IMR-90 (cell line): ENCODE measurements at regions not wholly inside any gene's neighbourhood (a gene's known extent, or its start where the extent isn't known, plus 50 kb on each side); places are given as distances from the start of the nearest gene placed in this dataset.

Experiments
- ATAC-seq: fragments of 200-7000 bp; cut with Tn5 transposase; 2 replicates; pipeline ENCODE4 v1.9.1; 2020; ENCODE audit warnings: low read depth, mild to moderate bottlenecking, moderate library complexity
- BruUV-seq: library from RNA; stranded (reverse); fragments of 400-500 nt; replicated peaks from 2 replicates; lab custom pipeline; 2021; lab: Mats Ljungman, UMichigan
- CTCF ChIA-PET: fragments of 300-600 bp; formaldehyde crosslinking; extraction: SDS; loops from one replicate; lab custom pipeline; 2021; ENCODE audit warnings: antibody characterized with exemption; lab: Yijun Ruan, JAX
- POLR2A ChIA-PET: fragments of 300-600 bp; sonication (Branson Sonifier 250); formaldehyde crosslinking; loops from one replicate; lab custom pipeline; 2022; ENCODE audit warnings: antibody characterized with exemption; ENCODE audit not compliant: unreplicated experiment; lab: Charles Lee
- DNase-seq: peaks from one replicate; pipeline ENCODE4 v3.0.0; 2013
- H2AFZ ChIP-seq: replicated peaks from 2 replicates; pipeline ENCODE3; 2013; ENCODE audit warnings: low read length, mild to moderate bottlenecking; ENCODE audit not compliant: poor library complexity
- H2AK5ac ChIP-seq: 2 replicates; pipeline ENCODE4 v1.6.1; 2013; ENCODE audit warnings: low read depth, low read length, inconsistent platforms
- H2AK9ac ChIP-seq: replicated peaks from 2 replicates; pipeline ENCODE3; 2013; ENCODE audit warnings: mild to moderate bottlenecking, low read depth, low read length, moderate library complexity; ENCODE audit not compliant: poor library complexity
- H2BK120ac ChIP-seq: 2 replicates; pipeline ENCODE4 v1.6.1; 2013; ENCODE audit warnings: low read depth, low read length, inconsistent platforms
- H2BK15ac ChIP-seq: 3 replicates; pipeline ENCODE4 v1.6.1; 2013; ENCODE audit warnings: low read depth, low read length, inconsistent platforms
- H2BK20ac ChIP-seq: 2 replicates; pipeline ENCODE4 v1.6.1; 2013; ENCODE audit warnings: low read depth, mild to moderate bottlenecking, inconsistent platforms, low read length, moderate library complexity
- H2BK5ac ChIP-seq: 2 replicates; pipeline ENCODE4 v1.6.1; 2013; ENCODE audit warnings: mild to moderate bottlenecking, low read depth, low read length, inconsistent platforms; ENCODE audit not compliant: poor library complexity, severe bottlenecking
- H3K14ac ChIP-seq: replicated peaks from 2 replicates; pipeline ENCODE4 v1.6.1; 2013; ENCODE audit warnings: low read depth, low read length, inconsistent platforms
- H3K18ac ChIP-seq: 2 replicates; pipeline ENCODE4 v1.6.1; 2013; ENCODE audit warnings: low read depth, low read length, control low read depth
- H3K23ac ChIP-seq: 2 replicates; pipeline ENCODE4 v1.6.1; 2013; ENCODE audit warnings: low read depth, low read length, inconsistent platforms
- H3K27ac ChIP-seq: 2 replicates; pipeline ENCODE4 v1.5.1; 2013; ENCODE audit warnings: mild to moderate bottlenecking, control low read depth, low read length; ENCODE audit not compliant: insufficient read depth
- H3K27me3 ChIP-seq: 2 replicates; pipeline ENCODE4 v1.6.1; 2013; ENCODE audit warnings: low read length; ENCODE audit not compliant: control insufficient read depth, insufficient read depth
- H3K36me3 ChIP-seq: 2 replicates; pipeline ENCODE4 v1.6.1; 2013; ENCODE audit warnings: low read length, mixed read lengths; ENCODE audit not compliant: control insufficient read depth, insufficient read depth
- H3K4ac ChIP-seq: 2 replicates; pipeline ENCODE4 v1.6.1; 2013; ENCODE audit warnings: low read depth, low read length, inconsistent platforms
- H3K4me1 ChIP-seq: 2 replicates; pipeline ENCODE4 v1.6.1; 2013; ENCODE audit warnings: low read length, mixed read lengths; ENCODE audit not compliant: control insufficient read depth, insufficient read depth
- H3K4me2 ChIP-seq: 2 replicates; pipeline ENCODE4 v1.6.1; 2013; ENCODE audit warnings: low read depth, mild to moderate bottlenecking, control low read depth, low read length, moderate library complexity
- H3K4me3 ChIP-seq: 2 replicates; pipeline ENCODE4 v1.5.1; 2013; ENCODE audit warnings: low read depth, mild to moderate bottlenecking, control low read depth, low read length, moderate library complexity; ENCODE audit not compliant: insufficient read depth
- H3K56ac ChIP-seq: 2 replicates; pipeline ENCODE4 v1.6.1; 2013; ENCODE audit warnings: low read length, inconsistent platforms; ENCODE audit not compliant: insufficient read depth; ENCODE audit errors: extremely low read depth
- H3K79me1 ChIP-seq, 2 experiments: 2 replicates each; pipeline ENCODE4 v1.6.1; 2013; ENCODE audit warnings: low read length in 2 of 2, inconsistent platforms in 1 of 2, low read depth in 1 of 2
- H3K9ac ChIP-seq: 2 replicates; pipeline ENCODE4 v1.6.1; 2013; ENCODE audit warnings: low read depth, low read length, control low read depth
- H3K9me1 ChIP-seq: 2 replicates; pipeline ENCODE4 v1.6.1; 2013; ENCODE audit warnings: low read length, inconsistent platforms; ENCODE audit not compliant: insufficient read depth
- H3K9me3 ChIP-seq: 2 replicates; pipeline ENCODE4 v1.6.1; 2013; ENCODE audit warnings: low read length; ENCODE audit not compliant: control insufficient read depth, insufficient read depth
- H4K20me1 ChIP-seq: 2 replicates; pipeline ENCODE4 v1.6.1; 2013; ENCODE audit warnings: low read length, inconsistent platforms; ENCODE audit not compliant: insufficient read depth
- H4K5ac ChIP-seq: 2 replicates; pipeline ENCODE4 v1.6.1; 2013; ENCODE audit warnings: mild to moderate bottlenecking, low read depth, low read length, control low read depth
- H4K8ac ChIP-seq, 2 experiments: 2 replicates each; pipeline ENCODE4 v1.6.1; 2013; ENCODE audit warnings: low read depth in 2 of 2, low read length in 2 of 2, control low read depth in 1 of 2, inconsistent platforms in 1 of 2
- H4K91ac ChIP-seq: 2 replicates; pipeline ENCODE4 v1.6.1; 2013; ENCODE audit warnings: low read depth, low read length, inconsistent platforms; ENCODE audit not compliant: insufficient read depth
- MXI1 ChIP-seq: IDR thresholded peaks from 2 replicates; pipeline ENCODE4 v1.6.1; 2012; ENCODE audit warnings: low read depth, mild to moderate bottlenecking, low read length, moderate library complexity, borderline replicate concordance
- NFE2L2 ChIP-seq: fragments of 150-350 bp; IDR thresholded peaks from 2 replicates; pipeline ENCODE4 v1.6.1; 2016; ENCODE audit warnings: low read depth, mild to moderate bottlenecking, low read length
- RAD21 ChIP-seq: IDR thresholded peaks from 2 replicates; pipeline ENCODE4 v1.6.1; 2012; ENCODE audit warnings: low read length, improper control_type of control experiment
- USF2 ChIP-seq: fragments of 150-350 bp; IDR thresholded peaks from 2 replicates; pipeline ENCODE4 v1.6.1; 2017; ENCODE audit warnings: mild to moderate bottlenecking, antibody characterized with exemption, low read length, low read depth
- WGBS, 2 experiments: methylation state at CpG; one replicate each; pipeline versions ENCODE4 v1.1.5 to v1.1.7; 2013; ENCODE audit warnings: missing lambda C conversion rate in 2 of 2; ENCODE audit not compliant: insufficient read length in 1 of 2; ENCODE audit errors: extremely low coverage in 2 of 2; 5-methylcytosine and 5-hydroxymethylcytosine counted together
- dilution Hi-C: fragments of 300-500 bp; cut with HindIII; formaldehyde crosslinking; loops from one replicate; pipeline ENCODE4 v1.14.3; 2018; ENCODE audit warnings: low sequenced_read_pairs; ENCODE audit not compliant: unreplicated experiment
- in situ Hi-C: fragments of 300-500 bp; cut with MboI; formaldehyde crosslinking; loops from 3 replicates; pipeline ENCODE4 v1.14.3; 2019; ENCODE audit warnings: low sequenced_read_pairs, inconsistent platforms, mixed read lengths
- intact Hi-C: fragments of 100-400 bp; cut with micrococcal nuclease; formaldehyde crosslinking; loops from 2 replicates; pipeline ENCODE4 v1.10.0; 2022

GRCh38 chr15:94894056-94894455 lies 662.7 kb downstream of the MCTP2 start:
- H3K4me3 ChIP-seq, result no peak overlapping the region
- peaks cover 10% of the 10 kb centered on the region for H3K9me3 ChIP-seq
- H3K14ac ChIP-seq, result no peak overlapping the region
- no peaks in the 10 kb centered on the region for H3K36me3 ChIP-seq
- no peak overlapping the region for H4K5ac ChIP-seq
- no peak overlapping the region for H3K4ac ChIP-seq
- H3K23ac ChIP-seq, result no peak overlapping the region
- no peak overlapping the region for H3K9ac ChIP-seq
- no CpG with 5 or more reads among the region's 3 CpGs for WGBS, 2 experiments
- no peaks in the 10 kb centered on the region for H3K9me1 ChIP-seq
- H2BK120ac ChIP-seq, result no peak overlapping the region
- no peak overlapping the region for H4K8ac ChIP-seq
- H3K27ac ChIP-seq, result no peak overlapping the region
- no peak overlapping the region for H3K56ac ChIP-seq
- ATAC-seq (no peak), DNase-seq (no peak)
- BruUV-seq, result no TSS peak
- no peak for TF ChIP-seq RAD21
- no peak for TF ChIP-seq USF2
- TF ChIP-seq MXI1, result no peak
- no peak for TF ChIP-seq NFE2L2
- no peak overlapping the region for H2AK5ac ChIP-seq
- H4K91ac ChIP-seq, result no peak overlapping the region
- dilution Hi-C loops (no loop called here), in situ Hi-C loops (no loop called here), intact Hi-C loops (no loop called here)
- H3K4me2 ChIP-seq, result no peak overlapping the region
- H2BK5ac ChIP-seq, result no peak overlapping the region
- CTCF ChIA-PET, result no interaction called here
- H3K27me3 ChIP-seq, result no peaks in the 10 kb centered on the region
- no peak overlapping the region for H2BK20ac ChIP-seq
- POLR2A ChIA-PET, result no interaction called here
- H2AFZ ChIP-seq, result no peak overlapping the region
- H2BK15ac ChIP-seq, result no peak overlapping the region
- no peaks in the 10 kb centered on the region for H4K20me1 ChIP-seq
- H2AK9ac ChIP-seq, result no peak overlapping the region
- no peaks in the 10 kb centered on the region for H3K4me1 ChIP-seq
- H3K79me1 ChIP-seq, result no peaks in the 10 kb centered on the region
- H3K18ac ChIP-seq, result no peak overlapping the region
